PC-9 (cell line): ENCODE measurements at regions not wholly inside any gene's neighbourhood (a gene's known extent, or its start where the extent isn't known, plus 50 kb on each side); places are given as distances from the start of the nearest gene placed in this dataset.

ENCODE experiments used
- BruUV-seq: library from RNA; stranded (reverse); fragments of 400-500 nt; replicated peaks from 2 replicates; lab custom pipeline; 2021; lab: Mats Ljungman, UMichigan
- CTCF ChIA-PET: fragments of 300-600 bp; sonication (Branson Sonifier 250); formaldehyde crosslinking; loops from one replicate; lab custom pipeline; 2022; ENCODE audit warnings: antibody characterized with exemption; lab: Charles Lee
- POLR2A ChIA-PET: fragments of 300-600 bp; sonication (Branson Sonifier 250); formaldehyde crosslinking; loops from one replicate; lab custom pipeline; 2022; ENCODE audit warnings: antibody characterized with exemption; ENCODE audit not compliant: unreplicated experiment; lab: Charles Lee
- DNase-seq, 2 experiments: peaks; one replicate each; pipeline versions ENCODE4 v3.0.0 to v3.0.0-alpha.2; 2015 to 2022; ENCODE audit warnings: mixed read lengths in 1 of 2
- H2AFZ ChIP-seq: fragments of 200-600 bp; sonication (generic); 2 replicates; pipeline ENCODE4 v1.8.1; 2017; ENCODE audit warnings: antibody characterized with exemption
- H3F3A ChIP-seq: fragments of 200-600 bp; sonication (generic); 2 replicates; pipeline ENCODE4 v1.8.1; 2017; ENCODE audit warnings: antibody characterized with exemption, mild to moderate bottlenecking, low read depth; ENCODE audit not compliant: insufficient read depth
- H3K27ac ChIP-seq: fragments of 200-600 bp; sonication (generic); 2 replicates; pipeline ENCODE4 v1.6.1; 2016; ENCODE audit warnings: mixed run types
- H3K27me3 ChIP-seq: fragments of 200-600 bp; sonication (generic); 2 replicates; pipeline ENCODE4 v1.6.1; 2016; ENCODE audit warnings: low read depth, mixed run types; ENCODE audit not compliant: insufficient read depth
- H3K36me3 ChIP-seq: fragments of 200-600 bp; sonication (generic); 2 replicates; pipeline ENCODE4 v1.6.1; 2016; ENCODE audit warnings: low read depth, mixed run types
- H3K4me1 ChIP-seq: fragments of 200-600 bp; sonication (generic); replicated peaks from 2 replicates; pipeline ENCODE4 v1.6.1; 2016; ENCODE audit warnings: mixed run types; ENCODE audit not compliant: insufficient read depth
- H3K4me2 ChIP-seq: fragments of 200-600 bp; sonication (generic); 2 replicates; pipeline ENCODE4 v1.6.1; 2017; ENCODE audit warnings: mixed run types
- H3K4me3 ChIP-seq: fragments of 200-600 bp; sonication (generic); 2 replicates; pipeline ENCODE4 v1.6.1; 2016; ENCODE audit warnings: mixed run types
- H3K79me2 ChIP-seq: fragments of 200-600 bp; sonication (generic); 2 replicates; pipeline ENCODE4 v1.6.1; 2017; ENCODE audit warnings: low read depth, mixed run types
- H3K9me2 ChIP-seq: fragments of 200-600 bp; sonication (generic); 2 replicates; pipeline ENCODE4 v1.8.1; 2017; ENCODE audit warnings: mild to moderate bottlenecking; ENCODE audit not compliant: insufficient read depth
- H3K9me3 ChIP-seq: fragments of 200-600 bp; sonication (generic); 2 replicates; pipeline ENCODE4 v1.8.1; 2016; ENCODE audit warnings: low read depth; ENCODE audit not compliant: insufficient read depth
- H4K20me1 ChIP-seq: fragments of 200-600 bp; sonication (generic); 2 replicates; pipeline ENCODE4 v1.8.1; 2017; ENCODE audit not compliant: insufficient read depth
- EZH2 ChIP-seq: fragments of 200-600 bp; sonication (generic); IDR thresholded peaks from 2 replicates; pipeline ENCODE4 v1.8.0; 2017; ENCODE audit warnings: antibody characterized with exemption, low read depth
- intact Hi-C: fragments of 100-400 bp; cut with micrococcal nuclease; formaldehyde crosslinking; loops from one replicate; pipeline ENCODE4 v1.10.0; 2022; ENCODE audit not compliant: unreplicated experiment
- TF ChIP-seq, protein P1 (sequence below): fragments of 200-600 bp; sonication (generic); conservative IDR thresholded peaks from 2 replicates; pipeline ENCODE4 v1.6.1; 2017; ENCODE audit warnings: mixed run types, antibody characterized with exemption, mild to moderate bottlenecking, moderate library complexity

DNA sequence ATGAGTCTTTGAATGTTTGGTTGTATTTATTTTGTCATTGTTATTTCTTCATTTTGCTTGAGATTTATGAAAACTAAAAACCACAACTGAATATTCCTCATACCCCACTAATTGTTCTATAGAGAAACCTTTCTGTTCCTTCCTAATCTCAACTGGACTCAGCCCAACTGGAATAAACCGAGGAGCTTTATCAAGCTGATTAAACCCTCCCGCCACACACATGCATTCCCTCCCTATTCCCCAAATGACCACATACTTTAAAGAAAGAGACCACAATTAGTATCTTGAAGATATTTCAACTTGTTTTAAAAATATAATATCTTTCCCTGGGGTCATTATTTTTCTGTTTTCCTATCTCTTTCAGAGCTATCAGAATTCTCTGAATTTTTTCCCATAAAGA lies 107.5 kb downstream of the OSR1 start:
- H4K20me1 ChIP-seq, result no peaks in the 10 kb centered on the region; the same call in 1 of the 2 replicates
- DNase-seq, result no peak
- intact Hi-C loops, result no loop called here
- H3K4me2 ChIP-seq, result no peak overlapping the region
- no TSS peak for BruUV-seq
- ChIA-PET POLR2A (no interaction called here), CTCF (no interaction called here)
- peaks cover 13% of the 10 kb centered on the region for H3K4me1 ChIP-seq
- no peaks in the 10 kb centered on the region for H3K9me2 ChIP-seq
- H3F3A ChIP-seq, result peaks cover 5% of the 10 kb centered on the region
- H3K27me3 ChIP-seq, result no peaks in the 10 kb centered on the region
- no peak overlapping the region for H2AFZ ChIP-seq
- TF ChIP-seq EZH2, result no peak
- TF ChIP-seq, protein P1, sequence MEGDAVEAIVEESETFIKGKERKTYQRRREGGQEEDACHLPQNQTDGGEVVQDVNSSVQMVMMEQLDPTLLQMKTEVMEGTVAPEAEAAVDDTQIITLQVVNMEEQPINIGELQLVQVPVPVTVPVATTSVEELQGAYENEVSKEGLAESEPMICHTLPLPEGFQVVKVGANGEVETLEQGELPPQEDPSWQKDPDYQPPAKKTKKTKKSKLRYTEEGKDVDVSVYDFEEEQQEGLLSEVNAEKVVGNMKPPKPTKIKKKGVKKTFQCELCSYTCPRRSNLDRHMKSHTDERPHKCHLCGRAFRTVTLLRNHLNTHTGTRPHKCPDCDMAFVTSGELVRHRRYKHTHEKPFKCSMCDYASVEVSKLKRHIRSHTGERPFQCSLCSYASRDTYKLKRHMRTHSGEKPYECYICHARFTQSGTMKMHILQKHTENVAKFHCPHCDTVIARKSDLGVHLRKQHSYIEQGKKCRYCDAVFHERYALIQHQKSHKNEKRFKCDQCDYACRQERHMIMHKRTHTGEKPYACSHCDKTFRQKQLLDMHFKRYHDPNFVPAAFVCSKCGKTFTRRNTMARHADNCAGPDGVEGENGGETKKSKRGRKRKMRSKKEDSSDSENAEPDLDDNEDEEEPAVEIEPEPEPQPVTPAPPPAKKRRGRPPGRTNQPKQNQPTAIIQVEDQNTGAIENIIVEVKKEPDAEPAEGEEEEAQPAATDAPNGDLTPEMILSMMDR, result no peak
- H3K36me3 ChIP-seq, result no peaks in the 10 kb centered on the region
- no peaks in the 10 kb centered on the region for H3K9me3 ChIP-seq
- no peak overlapping the region for H3K4me3 ChIP-seq
- no peak overlapping the region for H3K27ac ChIP-seq
- H3K79me2 ChIP-seq, result no peaks in the 10 kb centered on the region

DNA sequence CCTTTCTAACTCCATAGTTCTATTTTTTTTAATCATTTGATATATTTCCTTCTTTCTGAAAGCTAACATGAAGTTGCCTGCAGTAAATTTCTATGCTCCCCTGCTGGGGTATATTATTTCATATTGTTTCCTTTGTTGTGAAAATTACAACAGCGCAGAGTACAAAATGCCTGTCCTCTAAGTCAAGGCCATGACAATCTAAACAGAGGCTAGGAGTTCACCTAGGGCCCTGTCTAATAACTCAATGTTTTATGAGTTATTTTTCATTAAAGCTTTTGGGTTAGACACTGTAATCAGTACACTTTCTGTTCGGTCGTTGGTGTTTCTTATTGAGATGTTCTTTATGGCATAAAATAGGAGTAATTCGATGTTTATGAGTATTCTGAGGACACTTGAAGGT lies 111.2 kb downstream of the OSR1 start:
- H3K4me3 ChIP-seq, result no peak overlapping the region
- no peak for DNase-seq
- H3F3A ChIP-seq, result no peaks in the 10 kb centered on the region
- no peaks in the 10 kb centered on the region for H3K4me1 ChIP-seq
- no peaks in the 10 kb centered on the region for H3K27me3 ChIP-seq
- ChIA-PET CTCF (no interaction called here), POLR2A (no interaction called here)
- no peaks in the 10 kb centered on the region; the same call in 1 of the 2 replicates for H4K20me1 ChIP-seq
- no peak for TF ChIP-seq EZH2
- TF ChIP-seq, protein P1, result no peak
- BruUV-seq, result no TSS peak
- no peaks in the 10 kb centered on the region for H3K9me3 ChIP-seq
- H2AFZ ChIP-seq, result no peak overlapping the region
- H3K79me2 ChIP-seq, result no peaks in the 10 kb centered on the region
- no peaks in the 10 kb centered on the region for H3K9me2 ChIP-seq
- intact Hi-C loops, result no loop called here
- no peak overlapping the region for H3K4me2 ChIP-seq
- H3K27ac ChIP-seq, result no peak overlapping the region
- no peaks in the 10 kb centered on the region for H3K36me3 ChIP-seq

DNA sequence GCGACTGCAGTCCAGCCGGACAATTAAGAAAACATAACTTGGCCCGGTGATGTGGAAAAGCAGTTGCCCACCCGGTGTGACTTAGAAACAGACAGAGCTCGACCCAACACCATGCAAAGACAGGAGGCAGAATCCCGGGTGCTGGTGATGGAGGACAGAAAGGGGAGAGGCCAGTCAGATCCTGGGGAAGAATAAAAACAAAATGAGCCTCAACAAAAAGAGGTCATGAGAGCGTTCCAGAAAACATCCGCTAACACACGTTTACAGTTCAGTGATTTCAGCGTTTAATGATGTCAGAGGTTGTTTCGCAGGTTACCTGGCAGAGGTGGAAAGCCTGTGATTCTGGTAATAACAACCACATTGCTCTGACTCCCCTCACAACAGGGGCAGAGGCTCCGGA lies 111.9 kb downstream of the OSR1 start:
- no peaks in the 10 kb centered on the region for H3K9me3 ChIP-seq
- H2AFZ ChIP-seq, result no peak overlapping the region

More for the DNA sequence above, 111.9 kb downstream of the OSR1 start:
- H3K9me2 ChIP-seq, result no peaks in the 10 kb centered on the region
- TF ChIP-seq EZH2, result no peak
- TF ChIP-seq, protein P1, result no peak
- intact Hi-C loops, result no loop called here
- no peaks in the 10 kb centered on the region for H3K27me3 ChIP-seq
- no peaks in the 10 kb centered on the region for H3K4me1 ChIP-seq
- BruUV-seq, result no TSS peak
- H3K79me2 ChIP-seq, result no peaks in the 10 kb centered on the region
- no peaks in the 10 kb centered on the region for H4K20me1 ChIP-seq
- H3K36me3 ChIP-seq, result no peaks in the 10 kb centered on the region
- ChIA-PET CTCF (no interaction called here), POLR2A (no interaction called here)
- H3K4me2 ChIP-seq, result no peak overlapping the region
- H3K27ac ChIP-seq, result no peak overlapping the region
- DNase-seq, result no peak
- H3K4me3 ChIP-seq, result no peak overlapping the region
- H3F3A ChIP-seq, result no peaks in the 10 kb centered on the region
